ENCODE measurements at regions not wholly inside any gene's neighbourhood (a gene's known extent, or its start where the extent isn't known, plus 50 kb on each side); places are given as distances from the start of the nearest gene placed in this dataset.

DNA sequence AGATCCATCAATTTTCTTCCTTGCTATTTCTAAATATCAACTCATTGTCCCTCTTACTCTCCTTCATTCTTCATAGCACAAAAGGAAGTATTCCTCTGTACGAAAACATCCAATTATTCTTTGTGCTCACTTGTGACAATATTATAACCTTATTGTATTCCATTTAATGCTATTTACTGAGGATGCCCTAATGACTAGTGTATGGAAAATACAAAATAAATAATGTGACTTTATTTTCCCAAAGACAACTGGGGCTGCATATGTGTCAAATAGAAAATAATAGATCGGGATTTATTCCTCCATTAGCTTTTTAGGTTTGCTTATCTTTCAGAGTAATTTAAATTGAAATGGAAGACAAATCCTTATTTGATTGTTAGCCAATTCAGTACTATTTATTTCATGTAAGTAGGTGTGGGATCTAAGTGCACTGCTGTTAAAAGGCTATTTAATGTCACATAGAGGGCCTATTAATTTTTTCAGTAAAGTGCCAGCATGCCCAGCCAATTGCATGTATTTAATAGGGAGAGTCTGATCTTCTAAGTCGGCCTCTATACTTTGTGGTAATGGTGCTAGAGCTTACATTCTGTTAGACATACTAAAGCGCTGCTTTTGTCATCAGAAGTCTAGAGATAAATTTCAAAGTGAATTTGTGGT is 329.8 kb downstream of the MCTP2 start:
- TF ChIP-seq, protein P1, sequence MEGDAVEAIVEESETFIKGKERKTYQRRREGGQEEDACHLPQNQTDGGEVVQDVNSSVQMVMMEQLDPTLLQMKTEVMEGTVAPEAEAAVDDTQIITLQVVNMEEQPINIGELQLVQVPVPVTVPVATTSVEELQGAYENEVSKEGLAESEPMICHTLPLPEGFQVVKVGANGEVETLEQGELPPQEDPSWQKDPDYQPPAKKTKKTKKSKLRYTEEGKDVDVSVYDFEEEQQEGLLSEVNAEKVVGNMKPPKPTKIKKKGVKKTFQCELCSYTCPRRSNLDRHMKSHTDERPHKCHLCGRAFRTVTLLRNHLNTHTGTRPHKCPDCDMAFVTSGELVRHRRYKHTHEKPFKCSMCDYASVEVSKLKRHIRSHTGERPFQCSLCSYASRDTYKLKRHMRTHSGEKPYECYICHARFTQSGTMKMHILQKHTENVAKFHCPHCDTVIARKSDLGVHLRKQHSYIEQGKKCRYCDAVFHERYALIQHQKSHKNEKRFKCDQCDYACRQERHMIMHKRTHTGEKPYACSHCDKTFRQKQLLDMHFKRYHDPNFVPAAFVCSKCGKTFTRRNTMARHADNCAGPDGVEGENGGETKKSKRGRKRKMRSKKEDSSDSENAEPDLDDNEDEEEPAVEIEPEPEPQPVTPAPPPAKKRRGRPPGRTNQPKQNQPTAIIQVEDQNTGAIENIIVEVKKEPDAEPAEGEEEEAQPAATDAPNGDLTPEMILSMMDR (conservative IDR thresholded peaks at IDR 0.05; ENCODE audit: low read length): no peak
- no peak for DNase-seq (ENCODE audit: low read depth)
- H3K4me3 ChIP-seq (ENCODE audit: low read length): no peak overlapping the region

DNA sequence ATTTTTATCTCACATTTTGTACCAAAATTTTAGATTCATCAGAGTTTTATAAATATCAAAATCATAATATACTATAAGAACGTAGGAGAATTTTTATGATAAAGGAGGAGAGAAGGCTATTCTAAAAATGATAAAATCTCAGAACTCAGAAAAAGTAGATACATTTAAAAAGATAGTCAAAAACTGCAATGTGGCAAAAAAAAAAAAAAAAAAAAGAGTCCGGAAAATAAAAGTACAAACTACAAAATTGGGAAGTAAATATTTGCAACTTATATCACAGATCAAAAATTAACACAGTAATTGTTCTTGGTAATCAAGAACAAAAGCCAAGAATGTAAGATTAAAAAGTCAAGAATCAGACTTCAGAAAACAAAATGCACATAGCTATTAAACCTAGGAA is 332.1 kb downstream of the MCTP2 start:
- TF ChIP-seq, protein P1 (conservative IDR thresholded peaks at IDR 0.05; ENCODE audit: low read length): no peak
- no peak for DNase-seq (ENCODE audit: low read depth)
- no peak overlapping the region for H3K4me3 ChIP-seq (ENCODE audit: low read length)

DNA sequence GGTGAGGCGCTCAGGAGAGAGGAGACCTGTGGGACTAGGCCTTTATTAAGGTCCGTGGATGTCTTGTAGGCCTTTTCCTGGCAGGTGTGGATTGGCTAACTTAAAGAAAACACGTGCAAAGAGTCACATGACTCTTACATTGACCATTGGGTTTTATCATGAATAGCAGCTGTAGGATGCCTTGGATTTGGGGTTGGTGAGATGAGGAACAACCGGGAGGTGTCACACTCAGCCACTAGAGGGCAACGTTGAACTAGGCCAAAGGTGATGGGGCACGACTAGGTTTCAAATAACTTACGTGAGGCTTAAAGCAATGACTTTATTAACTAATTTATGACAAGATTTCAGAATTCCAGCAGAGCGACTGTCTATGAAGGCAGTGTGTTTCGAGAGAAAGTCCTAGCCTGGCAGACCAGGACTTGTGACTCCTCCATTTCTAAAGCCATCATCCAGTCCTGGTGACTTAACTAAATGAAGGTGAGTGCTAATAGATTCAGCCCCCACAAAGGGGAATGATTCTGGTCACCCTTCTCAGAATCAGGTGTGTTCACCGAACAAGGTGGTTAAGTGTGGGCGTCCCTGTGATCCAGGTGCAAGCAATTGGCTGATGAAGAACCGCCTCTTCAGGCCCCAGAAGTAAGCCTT is 345.6 kb downstream of the MCTP2 start:
- DNase-seq (ENCODE audit: low read depth): peak; percentile 0
- H3K4me3 ChIP-seq (ENCODE audit: low read length): no peak overlapping the region
- TF ChIP-seq, protein P1 (conservative IDR thresholded peaks at IDR 0.05; ENCODE audit: low read length): peak; percentile 52

DNA sequence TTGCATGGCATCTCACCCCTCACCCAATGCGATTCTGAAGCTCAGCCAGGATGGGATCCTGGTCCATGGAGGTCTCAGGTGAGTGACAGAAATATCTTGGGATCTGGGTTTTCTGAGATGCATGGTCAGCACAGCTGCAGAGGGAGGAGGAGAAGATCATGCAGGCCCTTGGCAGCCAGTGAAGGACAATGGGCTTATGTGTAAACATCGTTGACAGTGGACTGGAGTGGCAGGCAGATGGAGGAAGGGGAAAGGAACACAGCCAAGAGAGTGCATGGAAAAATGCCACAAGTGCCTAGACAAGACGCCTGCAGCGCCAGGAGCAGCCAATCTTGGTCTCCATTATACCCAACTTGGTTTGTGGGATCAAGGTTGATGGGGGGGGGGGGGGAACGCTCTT is 347.9 kb downstream of the MCTP2 start:
- no peak overlapping the region for H3K4me3 ChIP-seq (ENCODE audit: low read length)
- no peak for DNase-seq (ENCODE audit: low read depth)
- TF ChIP-seq, protein P1 (conservative IDR thresholded peaks at IDR 0.05; ENCODE audit: low read length): no peak

DNA sequence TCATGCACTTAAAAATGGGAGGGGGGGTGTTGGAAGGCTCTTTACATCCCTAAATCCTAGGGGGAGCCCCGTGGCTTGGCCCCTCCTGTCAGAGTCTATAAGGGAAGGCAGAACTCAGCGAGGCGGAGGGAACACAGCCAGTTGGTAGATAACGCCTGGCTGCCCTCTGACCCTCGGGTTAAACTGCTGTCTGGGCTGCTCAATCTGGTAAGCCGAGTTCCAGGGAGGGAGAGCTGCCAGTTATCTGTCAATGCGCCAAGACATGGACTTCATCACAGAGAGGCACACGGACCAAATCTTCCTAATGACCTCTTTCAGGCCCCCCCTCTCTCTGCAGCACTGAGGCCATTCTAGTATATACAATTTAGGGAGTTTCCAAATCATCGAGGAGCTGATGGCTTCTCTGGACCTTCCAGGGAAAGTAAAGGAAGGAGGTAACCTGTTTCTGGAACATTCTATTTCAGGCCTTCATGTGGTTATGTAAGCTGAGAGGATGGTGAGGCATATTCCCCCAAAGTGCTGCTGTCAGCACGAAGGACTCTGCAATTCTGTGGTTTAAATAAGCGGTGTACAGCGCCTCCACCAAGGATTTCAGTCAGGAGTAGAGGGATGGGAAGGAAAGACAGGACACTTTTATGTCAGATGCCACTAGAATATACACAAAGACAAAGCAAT is 349.0 kb downstream of the MCTP2 start:
- H3K4me3 ChIP-seq (ENCODE audit: low read length): no peak overlapping the region
- TF ChIP-seq, protein P1 (conservative IDR thresholded peaks at IDR 0.05; ENCODE audit: low read length): no peak
- DNase-seq (ENCODE audit: low read depth): no peak

DNA sequence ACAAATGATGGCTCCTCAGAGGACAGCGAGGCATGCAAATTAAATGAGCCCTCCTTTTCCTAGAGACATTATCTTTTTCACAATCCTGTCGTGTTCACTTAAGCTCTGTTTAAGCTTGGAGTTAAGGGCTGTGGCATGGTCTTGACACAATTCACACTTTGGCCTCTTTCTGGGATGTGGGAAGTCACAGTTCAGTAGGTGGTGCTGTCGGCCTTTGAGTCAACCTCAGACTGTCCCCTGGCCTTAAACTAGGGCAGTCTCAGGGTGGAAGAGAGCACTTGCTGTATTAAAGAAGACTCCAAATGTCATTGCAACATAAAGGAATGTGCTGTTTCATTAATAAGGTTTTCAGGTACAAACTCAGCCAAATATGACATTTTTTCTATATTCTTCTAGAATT is 351.0 kb downstream of the MCTP2 start:
- no peak overlapping the region for H3K4me3 ChIP-seq (ENCODE audit: low read length)
- DNase-seq (ENCODE audit: low read depth): no peak
- TF ChIP-seq, protein P1 (conservative IDR thresholded peaks at IDR 0.05; ENCODE audit: low read length): no peak

DNA sequence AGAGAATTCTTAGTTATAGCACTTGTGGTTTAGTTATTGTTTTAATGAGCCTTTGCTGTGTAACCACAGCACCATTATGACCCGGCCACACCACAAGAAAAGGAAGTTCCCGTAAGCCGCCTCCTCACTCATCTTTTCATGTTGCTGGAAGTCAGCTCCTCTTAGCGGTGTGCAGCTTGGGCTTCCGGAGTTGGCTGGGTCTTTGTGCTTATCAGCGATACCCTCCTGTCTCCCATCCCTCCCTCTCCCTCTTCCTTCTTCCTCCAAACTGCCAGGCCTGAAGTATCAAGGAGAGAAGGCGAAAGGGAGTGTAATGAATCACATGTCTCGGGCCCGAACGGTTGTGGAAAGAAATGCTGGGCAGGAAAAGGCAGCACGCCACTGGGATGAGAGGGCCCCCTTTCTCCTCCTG is 353.5 kb downstream of the MCTP2 start:
- TF ChIP-seq, protein P1 (conservative IDR thresholded peaks at IDR 0.05; ENCODE audit: low read length): no peak
- H3K4me3 ChIP-seq (ENCODE audit: low read length): no peak overlapping the region
- DNase-seq (ENCODE audit: low read depth): no peak

Measured in AG10803 (cell line).